SKM-1 (cell line): ENCODE measurements at regions not wholly inside any gene's neighbourhood (a gene's known extent, or its start where the extent isn't known, plus 50 kb on each side); places are given as distances from the start of the nearest gene placed in this dataset.

Experiments
- DNase-seq: peaks from one replicate; lab custom pipeline; 2025; ENCODE audit not compliant: unreplicated experiment; lab: John Stamatoyannopoulos, UW

- no peak for DNase-seq
Measured at GRCh38 chr2:121038891-121039616, 245.9 kb downstream of the TFCP2L1 start.

GRCh38 chr2:121039679-121040078 lies 245.3 kb downstream of the TFCP2L1 start:
- no peak for DNase-seq

GRCh38 chr2:121041516-121041915 lies 243.5 kb downstream of the TFCP2L1 start:
- DNase-seq: no peak

- DNase-seq: no peak
Measured at GRCh38 chr2:121043061-121043826, 241.8 kb downstream of the TFCP2L1 start.

GRCh38 chr2:121043827-121044222 lies 241.2 kb downstream of the TFCP2L1 start:
- no peak for DNase-seq

- no peak for DNase-seq
Measured at GRCh38 chr2:121044412-121044811, 240.6 kb downstream of the TFCP2L1 start.

- no peak for DNase-seq
Measured at GRCh38 chr2:121045245-121045644, 239.8 kb downstream of the TFCP2L1 start.

GRCh38 chr2:121046335-121046734 lies 238.7 kb downstream of the TFCP2L1 start:
- no peak for DNase-seq

- no peak for DNase-seq
Measured at GRCh38 chr2:121047383-121047782, 237.6 kb downstream of the TFCP2L1 start.

GRCh38 chr2:121049131-121049530 lies 235.9 kb downstream of the TFCP2L1 start:
- DNase-seq: no peak

- DNase-seq: no peak
Measured at GRCh38 chr2:121049950-121050585, 234.9 kb downstream of the TFCP2L1 start.

GRCh38 chr2:121051311-121051710 lies 233.7 kb downstream of the TFCP2L1 start:
- no peak for DNase-seq

- no peak for DNase-seq
Measured at GRCh38 chr2:121052023-121052422, 233.0 kb downstream of the TFCP2L1 start.

- no peak for DNase-seq
Measured at GRCh38 chr2:121052521-121052920, 232.5 kb downstream of the TFCP2L1 start.

- DNase-seq: no peak
Measured at GRCh38 chr2:121055088-121055487, 229.9 kb downstream of the TFCP2L1 start.

- no peak for DNase-seq
Measured at GRCh38 chr2:121055501-121055900, 229.5 kb downstream of the TFCP2L1 start.

GRCh38 chr2:121058852-121059558 lies 226.0 kb downstream of the TFCP2L1 start:
- no peak for DNase-seq

- DNase-seq: no peak
Measured at GRCh38 chr2:121059651-121060649, 225.1 kb downstream of the TFCP2L1 start.

- no peak for DNase-seq
Measured at GRCh38 chr2:121061633-121062032, 223.4 kb downstream of the TFCP2L1 start.

GRCh38 chr2:121063471-121063870 lies 221.5 kb downstream of the TFCP2L1 start:
- DNase-seq: no peak
